Hematopoietic multipotent progenitor cell treated with erythropoietin and hydrocortisone succinate and interleukin-3 and kit ligand, for 15 days (in vitro differentiated cells): ENCODE measurements at regions not wholly inside any gene's neighbourhood (a gene's known extent, or its start where the extent isn't known, plus 50 kb on each side); places are given as distances from the start of the nearest gene placed in this dataset.
A peak's percentile ranks its signal among the peaks of the same experiment; 100 is the strongest.

ENCODE experiments used
- DNase-seq: peaks from one replicate; pipeline ENCODE4 v3.0.0-alpha.2; 2015; ENCODE audit warnings: low spot score

GRCh38 chr17:34527908-34528470 lies 51.4 kb upstream of the TMEM132E start:
- DNase-seq, result no peak

GRCh38 chr17:34527136-34527907 lies 52.1 kb upstream of the TMEM132E start:
- no peak for DNase-seq

- DNase-seq, result no peak
Observed at GRCh38 chr17:34525651-34526050, 53.7 kb upstream of the TMEM132E start.

GRCh38 chr17:34521955-34522354 lies 57.4 kb upstream of the TMEM132E start:
- DNase-seq, result no peak

GRCh38 chr17:34519282-34519681 lies 60.1 kb upstream of the TMEM132E start:
- peak; percentile 5 for DNase-seq

- DNase-seq, result no peak
Observed at GRCh38 chr17:34517406-34517805, 62.0 kb upstream of the TMEM132E start.

- no peak for DNase-seq
Observed at GRCh38 chr17:34511931-34512330, 67.5 kb upstream of the TMEM132E start.

GRCh38 chr17:34511265-34511664 lies 68.1 kb upstream of the TMEM132E start:
- no peak for DNase-seq

- no peak for DNase-seq
Observed at GRCh38 chr17:34504814-34505484, 74.4 kb upstream of the TMEM132E start.

GRCh38 chr17:34503528-34504195 lies 75.7 kb upstream of the TMEM132E start:
- DNase-seq, result no peak

- DNase-seq, result no peak
Observed at GRCh38 chr17:34502426-34502825, 77.0 kb upstream of the TMEM132E start.

- DNase-seq, result no peak
Observed at GRCh38 chr17:34499576-34499975, 79.8 kb upstream of the TMEM132E start.

GRCh38 chr17:34493917-34494316 lies 85.5 kb upstream of the TMEM132E start:
- no peak for DNase-seq

- DNase-seq, result no peak
Observed at GRCh38 chr17:34487626-34488025, 91.8 kb upstream of the TMEM132E start.

- no peak for DNase-seq
Observed at GRCh38 chr17:34486761-34487160, 92.6 kb upstream of the TMEM132E start.

- DNase-seq, result no peak
Observed at GRCh38 chr17:34485999-34486398, 93.4 kb upstream of the TMEM132E start.

GRCh38 chr17:34484193-34484733 lies 95.1 kb upstream of the TMEM132E start:
- DNase-seq, result no peak

- DNase-seq, result no peak
Observed at GRCh38 chr17:34482730-34483129, 96.7 kb upstream of the TMEM132E start.

GRCh38 chr17:34481779-34482178 lies 97.6 kb upstream of the TMEM132E start:
- DNase-seq, result no peak

GRCh38 chr17:34479371-34479770 lies 100.0 kb upstream of the TMEM132E start:
- no peak for DNase-seq

GRCh38 chr17:34478244-34478643 lies 101.1 kb upstream of the TMEM132E start:
- no peak for DNase-seq

GRCh38 chr17:34475296-34475695 lies 104.1 kb upstream of the TMEM132E start:
- DNase-seq, result no peak
